WI38 (cell line): ENCODE measurements at regions not wholly inside any gene's neighbourhood (a gene's known extent, or its start where the extent isn't known, plus 50 kb on each side); places are given as distances from the start of the nearest gene placed in this dataset.
"Not testable (repeated sequence)": the region's sequence is repeated elsewhere in the genome, so short reads cannot be mapped to it uniquely, and the experiment has no call there.

Experiments used
- H3K4me3 ChIP-seq: 2 replicates; pipeline ENCODE4 v1.5.1; 2011; ENCODE audit warnings: low read depth, mild to moderate bottlenecking, control low read depth, low read length
- CTCF ChIP-seq: IDR thresholded peaks from 2 replicates; pipeline ENCODE4 v1.5.1; 2012; ENCODE audit warnings: low read depth, mild to moderate bottlenecking, control low read depth, low read length

- H3K4me3 ChIP-seq, result no peak overlapping the region
- TF ChIP-seq CTCF, result no peak
These were observed 397.0 kb upstream of the ADAMTS5 start for GRCh38 chr21:27363719-27364477.

GRCh38 chr21:27362249-27362648 lies 395.4 kb upstream of the ADAMTS5 start:
- no peak for TF ChIP-seq CTCF
- H3K4me3 ChIP-seq, result no peak overlapping the region

- TF ChIP-seq CTCF, result no peak
- no peak overlapping the region for H3K4me3 ChIP-seq
These were observed 392.3 kb upstream of the ADAMTS5 start for GRCh38 chr21:27359141-27359540.

- TF ChIP-seq CTCF, result no peak
- no peak overlapping the region for H3K4me3 ChIP-seq
These were observed 386.0 kb upstream of the ADAMTS5 start for GRCh38 chr21:27352885-27353284.

GRCh38 chr21:27346041-27346448 lies 379.2 kb upstream of the ADAMTS5 start:
- H3K4me3 ChIP-seq, result no peak overlapping the region
- TF ChIP-seq CTCF, result no peak

- no peak overlapping the region for H3K4me3 ChIP-seq
- no peak for TF ChIP-seq CTCF
These were observed 373.0 kb upstream of the ADAMTS5 start for GRCh38 chr21:27339902-27340301.

GRCh38 chr21:27338007-27338406 lies 371.1 kb upstream of the ADAMTS5 start:
- H3K4me3 ChIP-seq, result not testable (repeated sequence)

- H3K4me3 ChIP-seq, result no peak overlapping the region
- TF ChIP-seq CTCF, result no peak
These were observed 366.2 kb upstream of the ADAMTS5 start for GRCh38 chr21:27333096-27333495.
